Prostate gland (tissue), 2 donors: ENCODE measurements at regions not wholly inside any gene's neighbourhood (a gene's known extent, or its start where the extent isn't known, plus 50 kb on each side); places are given as distances from the start of the nearest gene placed in this dataset.

Source experiments
- CTCF ChIP-seq, 4 experiments: fragments of 200-600 bp in 2 of 4; fragments of 450-650 bp in 2 of 4; sonication (generic) in 2 of 4; IDR thresholded peaks; 1 replicate in 3 of 4; 2 replicates in 1 of 4; pipeline ENCODE4 v1.5.1; 2016 to 2019; ENCODE audit warnings: antibody characterized with exemption in 4 of 4, mild to moderate bottlenecking in 2 of 4, moderate library complexity in 2 of 4
- POLR2A ChIP-seq: fragments of 450-650 bp; IDR thresholded peaks from one replicate; pipeline ENCODE4 v1.6.1; 2016; ENCODE audit warnings: antibody characterized with exemption, mild to moderate bottlenecking
- POLR2AphosphoS5 ChIP-seq: sonication (generic); formaldehyde crosslinking; IDR thresholded peaks from one replicate; pipeline ENCODE4 v1.6.1; 2017; ENCODE audit warnings: antibody characterized with exemption

- no peak for TF ChIP-seq CTCF (IDR thresholded peaks at IDR 0.05)
- no peak for TF ChIP-seq POLR2A
- TF ChIP-seq POLR2AphosphoS5 = no peak
Observed at GRCh38 chr11:81039916-81040524, 1599.2 kb upstream of the TENM4 start.
